HG02642 (cell line): ENCODE measurements at regions not wholly inside any gene's neighbourhood (a gene's known extent, or its start where the extent isn't known, plus 50 kb on each side); places are given as distances from the start of the nearest gene placed in this dataset.
A peak's percentile ranks its signal among the peaks of the same experiment; 100 is the strongest.

Experiments
- ATAC-seq: cut with Tn5 transposase; IDR thresholded peaks from one replicate; pipeline ENCODE4 v1.9.1; 2021; ENCODE audit warnings: mild to moderate bottlenecking; ENCODE audit not compliant: unreplicated experiment, poor library complexity

DNA sequence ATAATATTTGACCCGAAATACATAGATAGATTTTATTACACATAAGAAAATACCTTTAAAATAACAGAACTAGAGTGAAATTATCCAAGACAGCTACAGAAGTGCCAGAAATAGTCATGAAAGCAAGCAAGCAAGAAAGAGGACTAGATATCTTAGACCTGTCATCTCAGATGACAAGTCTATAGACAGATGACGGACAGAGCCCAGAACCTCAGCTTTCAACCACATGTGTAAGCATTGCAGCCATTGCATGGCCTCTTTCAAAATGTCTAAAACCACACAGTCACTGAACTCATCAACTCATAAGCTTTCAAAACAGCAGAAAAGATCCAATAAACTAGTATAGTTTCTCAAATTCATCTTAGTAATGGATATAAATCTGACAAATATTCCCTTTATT, 59.8 kb upstream of the FHIT start:
- ATAC-seq, result no peak

GRCh38 chr3:61315871-61316270, 64.6 kb upstream of the FHIT start:
- no peak for ATAC-seq

DNA sequence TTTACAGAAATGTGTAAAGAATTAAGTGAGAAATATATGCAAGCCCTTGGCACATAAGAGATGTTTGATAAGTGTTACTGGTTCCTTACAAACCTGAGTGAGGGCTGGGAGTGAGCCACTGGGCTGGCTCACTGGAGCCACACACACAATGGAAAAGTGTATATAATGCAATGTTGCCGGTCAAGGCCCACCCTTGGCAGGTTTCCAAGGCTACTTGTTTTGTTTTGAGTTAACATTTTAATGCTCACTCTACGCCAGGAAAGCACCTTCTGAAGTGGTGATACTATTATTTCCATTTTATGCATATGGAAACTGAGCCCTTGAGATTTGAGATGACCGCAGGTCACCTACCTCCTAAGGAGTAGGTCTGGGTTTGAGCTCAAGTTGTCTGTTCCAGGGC, 71.8 kb upstream of the FHIT start:
- no peak for ATAC-seq

GRCh38 chr3:61331929-61332552, 80.8 kb upstream of the FHIT start:
- no peak for ATAC-seq

- no peak for ATAC-seq
Observed at GRCh38 chr3:61333192-61333961, 82.1 kb upstream of the FHIT start.

GRCh38 chr3:61334783-61335182, 83.5 kb upstream of the FHIT start:
- no peak for ATAC-seq

DNA sequence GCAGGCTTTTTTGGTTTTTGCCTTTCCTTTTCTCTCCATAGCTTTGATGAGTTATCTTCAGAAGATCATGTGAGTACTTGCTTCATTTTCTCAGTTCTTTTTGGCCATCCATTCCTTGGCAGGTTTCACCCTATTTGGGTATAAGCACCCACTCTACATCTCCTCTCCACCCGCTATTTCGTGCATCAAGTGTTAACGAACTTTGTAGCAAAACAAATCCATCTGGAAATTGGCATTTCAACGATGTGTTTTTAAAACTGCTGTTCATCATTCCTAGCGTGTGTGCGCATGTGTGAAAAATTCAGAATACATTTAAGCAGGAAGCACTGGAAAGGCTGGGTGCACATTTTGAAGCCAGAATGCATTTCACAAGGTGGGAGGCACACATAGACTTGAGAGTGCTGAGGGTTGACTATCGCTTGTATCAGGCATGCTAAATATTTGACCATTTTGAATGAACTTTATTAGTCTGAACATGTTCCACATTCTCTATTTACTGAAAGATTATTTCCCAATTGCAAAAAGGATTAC, 89.7 kb upstream of the FHIT start:
- no peak for ATAC-seq

DNA sequence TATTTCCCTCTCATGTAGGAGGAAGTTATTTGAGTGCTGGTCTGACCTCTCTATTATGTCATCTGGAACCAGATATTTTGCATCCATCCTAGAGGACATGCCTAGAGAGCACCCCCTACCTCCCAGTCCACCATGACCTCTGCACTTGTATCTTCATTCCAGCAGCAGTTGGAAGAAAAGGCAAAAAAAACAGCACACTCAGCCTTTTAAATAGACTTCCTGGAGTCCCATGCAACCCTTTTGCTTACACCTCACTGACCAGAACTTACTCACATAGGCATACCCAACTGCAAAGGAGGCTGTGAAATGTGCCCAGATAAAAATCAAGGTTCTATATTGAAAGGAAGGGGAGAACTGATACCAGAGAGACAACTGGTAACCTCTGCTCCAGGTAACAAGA, 92.3 kb upstream of the FHIT start:
- no peak for ATAC-seq

DNA sequence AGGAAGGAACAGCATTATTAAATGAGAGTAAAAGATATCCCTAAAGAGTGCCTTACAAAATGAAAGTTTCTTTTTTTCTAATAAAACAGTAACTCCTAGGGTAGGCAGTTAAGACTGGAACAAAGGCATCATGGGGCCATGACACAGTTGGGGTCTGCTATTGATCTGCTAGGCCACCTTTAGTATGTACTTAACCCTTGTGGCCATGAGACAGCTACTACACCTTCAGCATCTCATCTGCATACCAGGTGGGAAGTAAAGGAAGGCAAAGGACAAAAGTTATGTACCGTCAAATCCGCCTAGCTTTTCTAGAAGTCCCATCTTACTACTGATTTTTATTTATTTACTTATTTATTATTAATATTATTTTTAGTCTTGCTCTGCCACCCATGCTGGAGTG, 93.8 kb upstream of the FHIT start:
- ATAC-seq, result no peak

DNA sequence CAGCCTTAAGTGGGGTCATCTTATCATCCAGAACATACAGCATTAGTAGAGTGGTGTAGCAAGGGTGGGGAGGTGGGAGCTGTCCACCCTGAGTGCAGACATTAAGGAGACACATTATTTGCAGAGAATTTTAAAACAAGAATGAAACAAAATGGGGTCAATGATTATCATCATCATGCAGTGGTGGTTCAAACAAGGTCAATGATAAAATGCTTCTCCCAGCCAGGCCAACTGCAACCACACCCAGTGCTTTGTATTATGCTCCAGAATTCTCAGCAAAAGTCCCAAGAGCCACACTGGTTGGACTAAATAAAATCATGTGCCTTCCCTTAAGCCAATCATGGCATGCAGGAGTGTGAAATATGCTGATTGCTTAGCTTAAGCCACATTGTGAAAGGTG, 96.7 kb upstream of the FHIT start:
- ATAC-seq, result no peak

- ATAC-seq, result no peak
Observed at GRCh38 chr3:61349717-61350116, 98.5 kb upstream of the FHIT start.

GRCh38 chr3:61350782-61351309, 99.6 kb upstream of the FHIT start:
- ATAC-seq, result no peak

- ATAC-seq, result no peak
Observed at GRCh38 chr3:61352306-61352705, 101.1 kb upstream of the FHIT start.

GRCh38 chr3:61353382-61353781, 102.1 kb upstream of the FHIT start:
- no peak for ATAC-seq

DNA sequence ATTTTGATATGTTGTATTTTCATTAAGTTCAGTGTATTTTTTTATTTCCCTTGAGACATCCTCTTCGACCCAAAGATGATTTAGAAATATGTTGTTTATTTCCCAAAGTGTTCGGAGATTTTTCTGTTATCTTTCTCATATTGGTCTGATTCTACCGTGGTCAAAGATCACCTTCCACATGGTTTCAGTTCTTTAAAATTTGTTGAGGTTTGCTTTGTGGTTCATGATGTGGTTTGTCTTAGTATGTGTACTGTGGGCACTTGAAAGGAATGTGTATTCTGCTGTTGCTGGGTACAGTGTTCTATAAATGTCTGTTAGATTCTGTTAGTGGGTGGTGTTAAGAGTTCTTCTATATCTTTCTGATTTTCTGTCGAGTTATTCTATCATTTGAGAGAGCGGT, 103.4 kb upstream of the FHIT start:
- ATAC-seq, result no peak

- ATAC-seq, result no peak
Observed at GRCh38 chr3:61356685-61357084, 105.4 kb upstream of the FHIT start.

GRCh38 chr3:61357902-61358301, 106.7 kb upstream of the FHIT start:
- ATAC-seq, result no peak

GRCh38 chr3:61358364-61358763, 107.1 kb upstream of the FHIT start:
- ATAC-seq, result peak; percentile 100

- ATAC-seq, result no peak
Observed at GRCh38 chr3:61360297-61360965, 109.2 kb upstream of the FHIT start.

DNA sequence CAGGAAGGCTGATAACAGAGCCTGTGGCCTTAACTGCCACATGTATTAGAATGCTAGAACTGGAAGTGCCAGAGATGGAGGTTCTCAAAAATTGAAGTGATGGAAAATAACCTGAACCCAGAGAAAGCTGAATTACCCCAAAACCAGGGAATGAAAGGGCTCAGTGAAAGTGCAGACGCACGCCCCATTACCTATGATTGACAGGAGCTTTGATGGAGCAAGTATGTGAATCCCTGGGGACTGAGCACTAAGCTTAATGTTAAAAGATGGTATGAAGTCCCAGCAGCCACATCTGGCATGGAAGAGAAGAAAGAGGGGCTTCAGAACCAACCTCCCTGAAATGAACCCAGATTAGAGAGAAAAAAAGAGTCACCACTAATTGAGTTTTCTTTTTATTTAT, 118.4 kb upstream of the FHIT start:
- no peak for ATAC-seq

- ATAC-seq, result no peak
Observed at GRCh38 chr3:61371123-61371522, 119.9 kb upstream of the FHIT start.
